Suprapubic skin (tissue), 4 donors: ENCODE measurements at regions not wholly inside any gene's neighbourhood (a gene's known extent, or its start where the extent isn't known, plus 50 kb on each side); places are given as distances from the start of the nearest gene placed in this dataset.

ENCODE experiments used
- DNase-seq, 2 donors: peaks; one replicate each; pipeline ENCODE4 v3.0.0-alpha.2; 2019; ENCODE audit warnings: low spot score in 2 of 2
- H3K27ac ChIP-seq: fragments of 200-600 bp; sonication (generic); one replicate; pipeline ENCODE4 v1.5.1; 2019
- H3K27me3 ChIP-seq: fragments of 200-600 bp; sonication (generic); one replicate; pipeline ENCODE4 v1.5.1; 2019
- H3K36me3 ChIP-seq: fragments of 200-600 bp; sonication (generic); one replicate; pipeline ENCODE4 v1.5.1; 2019
- H3K4me1 ChIP-seq: fragments of 200-600 bp; sonication (generic); one replicate; pipeline ENCODE4 v1.5.1; 2019
- H3K4me3 ChIP-seq: fragments of 200-600 bp; sonication (generic); one replicate; pipeline ENCODE4 v1.5.1; 2019; ENCODE audit warnings: mild to moderate bottlenecking
- H3K9me3 ChIP-seq: fragments of 200-600 bp; sonication (generic); one replicate; pipeline ENCODE4 v1.5.1; 2019
- EP300 ChIP-seq: sonication (generic); formaldehyde crosslinking; IDR thresholded peaks from one replicate; pipeline ENCODE4 v1.6.1; 2017; ENCODE audit warnings: antibody characterized with exemption
- POLR2A ChIP-seq, 2 donors: fragments of 450-650 bp; IDR thresholded peaks; one replicate each; pipeline ENCODE4 v1.6.1; 2017; ENCODE audit warnings: antibody characterized with exemption in 2 of 2, mild to moderate bottlenecking in 2 of 2, moderate library complexity in 2 of 2
- POLR2AphosphoS5 ChIP-seq, 3 donors: sonication (generic); formaldehyde crosslinking; IDR thresholded peaks; one replicate each; pipeline ENCODE4 v1.6.1; 2017; ENCODE audit warnings: antibody characterized with exemption in 3 of 3
- WGBS: methylation state at CpG from one replicate; pipeline ENCODE4 v1.1.5; 2018; 5-methylcytosine and 5-hydroxymethylcytosine counted together
- TF ChIP-seq, protein P1 (sequence below), 2 donors: fragments of 200-600 bp in 1 of 2; fragments of 450-650 bp in 1 of 2; sonication (generic) in 1 of 2; IDR thresholded peaks; one replicate each; pipeline ENCODE4 v1.5.1; 2016 to 2019; ENCODE audit warnings: antibody characterized with exemption in 2 of 2, mild to moderate bottlenecking in 1 of 2, moderate library complexity in 1 of 2

DNA sequence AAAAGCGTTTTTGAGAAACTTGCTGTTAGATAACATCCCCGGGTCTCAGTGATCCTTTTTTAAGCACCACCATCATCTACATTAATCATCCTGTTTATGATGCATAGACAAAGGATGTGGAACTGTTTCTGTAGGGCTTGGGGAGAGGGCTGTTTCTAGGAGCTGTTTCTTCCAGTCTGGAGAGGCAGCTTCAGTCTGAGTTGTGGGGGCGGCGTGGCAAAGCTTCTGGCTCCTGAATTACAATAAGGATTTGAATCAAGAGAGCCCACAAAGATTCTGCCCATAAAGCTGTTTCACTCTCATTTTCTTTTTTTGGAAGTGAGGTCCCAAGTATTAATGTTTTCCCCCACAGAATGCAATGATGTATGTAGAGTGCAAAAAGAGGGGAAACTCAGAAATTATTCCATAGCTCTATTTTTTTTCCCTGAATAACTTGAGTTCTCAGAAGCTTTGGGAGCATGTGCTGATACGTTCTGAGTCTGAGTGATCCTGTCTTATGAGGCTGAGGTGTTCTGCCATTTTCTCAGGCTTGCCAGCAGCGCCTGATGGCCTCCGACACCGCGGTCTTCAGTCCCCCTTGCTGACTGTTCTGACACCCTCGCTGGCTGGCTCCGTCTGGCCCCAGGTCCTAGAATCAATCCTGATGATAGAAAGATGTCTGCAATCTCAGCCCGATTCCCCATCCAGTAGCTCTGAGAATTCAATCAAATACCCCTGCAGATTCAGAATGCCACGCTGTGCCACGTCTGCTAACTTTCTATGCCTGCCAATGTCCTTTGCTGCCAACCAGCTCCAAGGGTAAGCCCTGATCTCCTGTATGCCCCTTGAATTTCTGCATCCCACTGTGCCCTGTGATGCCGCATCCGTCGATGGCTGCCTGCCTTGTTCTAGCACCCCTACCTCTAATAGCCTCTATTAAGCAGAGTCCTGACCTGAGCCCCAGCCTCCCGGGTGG, 92.4 kb upstream of the AKT3 start:
- no peaks in the 10 kb centered on the region for H3K9me3 ChIP-seq
- no peak overlapping the region for H3K4me3 ChIP-seq
- H3K4me1 ChIP-seq, result no peaks in the 10 kb centered on the region
- no peak for TF ChIP-seq POLR2A (IDR thresholded peaks at IDR 0.05)
- TF ChIP-seq, protein P1, sequence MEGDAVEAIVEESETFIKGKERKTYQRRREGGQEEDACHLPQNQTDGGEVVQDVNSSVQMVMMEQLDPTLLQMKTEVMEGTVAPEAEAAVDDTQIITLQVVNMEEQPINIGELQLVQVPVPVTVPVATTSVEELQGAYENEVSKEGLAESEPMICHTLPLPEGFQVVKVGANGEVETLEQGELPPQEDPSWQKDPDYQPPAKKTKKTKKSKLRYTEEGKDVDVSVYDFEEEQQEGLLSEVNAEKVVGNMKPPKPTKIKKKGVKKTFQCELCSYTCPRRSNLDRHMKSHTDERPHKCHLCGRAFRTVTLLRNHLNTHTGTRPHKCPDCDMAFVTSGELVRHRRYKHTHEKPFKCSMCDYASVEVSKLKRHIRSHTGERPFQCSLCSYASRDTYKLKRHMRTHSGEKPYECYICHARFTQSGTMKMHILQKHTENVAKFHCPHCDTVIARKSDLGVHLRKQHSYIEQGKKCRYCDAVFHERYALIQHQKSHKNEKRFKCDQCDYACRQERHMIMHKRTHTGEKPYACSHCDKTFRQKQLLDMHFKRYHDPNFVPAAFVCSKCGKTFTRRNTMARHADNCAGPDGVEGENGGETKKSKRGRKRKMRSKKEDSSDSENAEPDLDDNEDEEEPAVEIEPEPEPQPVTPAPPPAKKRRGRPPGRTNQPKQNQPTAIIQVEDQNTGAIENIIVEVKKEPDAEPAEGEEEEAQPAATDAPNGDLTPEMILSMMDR (IDR thresholded peaks at IDR 0.05), result no peak
- no peak for TF ChIP-seq POLR2AphosphoS5 (IDR thresholded peaks at IDR 0.05)
- TF ChIP-seq EP300, result no peak
- no peaks in the 10 kb centered on the region for H3K36me3 ChIP-seq
- no peak for DNase-seq
- H3K27me3 ChIP-seq, result peaks cover 10% of the 10 kb centered on the region
- WGBS, result 85% methylated on average over 18 of the region's 18 CpGs
- H3K27ac ChIP-seq, result no peak overlapping the region

- no peak for DNase-seq
- Histone ChIP-seq H3K4me3 (no peak overlapping the region), H3K4me1 (no peaks in the 10 kb centered on the region), H3K27me3 (peaks cover 10% of the 10 kb centered on the region), H3K36me3 (no peaks in the 10 kb centered on the region), H3K27ac (no peak overlapping the region), H3K9me3 (no peaks in the 10 kb centered on the region)
- no peak for TF ChIP-seq POLR2AphosphoS5 (IDR thresholded peaks at IDR 0.05)
- TF ChIP-seq POLR2A (IDR thresholded peaks at IDR 0.05), result no peak
- no peak for TF ChIP-seq EP300
- TF ChIP-seq, protein P1 (IDR thresholded peaks at IDR 0.05), result no peak
- 79% methylated on average over 6 of the region's 6 CpGs for WGBS
Observed at GRCh38 chr1:243940451-243940850, 90.4 kb upstream of the AKT3 start.

DNA sequence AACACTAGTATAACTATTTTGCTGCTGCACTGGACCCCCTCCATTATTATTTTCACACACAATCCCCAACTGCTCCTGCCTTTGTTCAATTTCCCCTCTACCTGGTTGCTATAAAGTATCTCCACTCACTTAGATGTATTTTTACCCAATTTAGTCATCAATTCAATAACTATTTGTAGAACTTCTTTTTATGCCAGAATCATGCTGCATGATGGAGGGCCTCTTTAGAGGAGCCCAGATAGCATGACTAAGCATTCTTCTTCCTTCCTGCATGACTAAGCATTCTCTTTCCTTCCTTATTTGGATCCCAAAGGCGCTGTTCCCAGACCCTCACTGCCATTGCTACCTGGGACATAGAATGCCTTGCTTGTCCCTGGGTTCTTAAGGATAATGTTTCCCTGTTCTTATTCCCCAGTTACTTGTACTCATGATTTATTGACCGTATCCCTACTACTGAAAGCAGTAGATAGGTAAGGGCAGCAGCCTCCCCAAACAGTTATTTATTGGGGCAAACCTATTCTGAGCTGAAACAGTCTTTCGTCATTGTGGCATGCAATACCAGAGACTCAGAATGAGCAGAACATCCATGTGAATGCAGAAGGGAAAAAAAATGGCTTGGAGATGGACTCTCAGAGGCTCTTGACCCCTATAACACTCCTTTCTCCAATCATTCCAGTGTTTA, 89.3 kb upstream of the AKT3 start:
- Histone ChIP-seq H3K36me3 (no peaks in the 10 kb centered on the region), H3K4me1 (no peaks in the 10 kb centered on the region), H3K4me3 (no peak overlapping the region), H3K27ac (no peak overlapping the region), H3K27me3 (peaks cover 10% of the 10 kb centered on the region), H3K9me3 (peaks cover 4% of the 10 kb centered on the region)
- no peak for DNase-seq
- TF ChIP-seq POLR2A (IDR thresholded peaks at IDR 0.05), result no peak
- TF ChIP-seq, protein P1 (IDR thresholded peaks at IDR 0.05), result no peak
- TF ChIP-seq EP300, result no peak
- TF ChIP-seq POLR2AphosphoS5 (IDR thresholded peaks at IDR 0.05), result no peak
- 82% methylated on average over 3 of the region's 3 CpGs for WGBS

- Histone ChIP-seq H3K27me3 (peaks cover 10% of the 10 kb centered on the region), H3K9me3 (peaks cover 4% of the 10 kb centered on the region), H3K4me1 (no peaks in the 10 kb centered on the region), H3K4me3 (no peak overlapping the region), H3K36me3 (no peaks in the 10 kb centered on the region), H3K27ac (no peak overlapping the region)
- 82% methylated on average over 3 of the region's 3 CpGs for WGBS
- no peak for DNase-seq
- no peak for TF ChIP-seq POLR2A (IDR thresholded peaks at IDR 0.05)
- TF ChIP-seq, protein P1 (IDR thresholded peaks at IDR 0.05), result no peak
- TF ChIP-seq EP300, result no peak
- no peak for TF ChIP-seq POLR2AphosphoS5 (IDR thresholded peaks at IDR 0.05)
Observed at GRCh38 chr1:243938208-243938607, 88.2 kb upstream of the AKT3 start.

DNA sequence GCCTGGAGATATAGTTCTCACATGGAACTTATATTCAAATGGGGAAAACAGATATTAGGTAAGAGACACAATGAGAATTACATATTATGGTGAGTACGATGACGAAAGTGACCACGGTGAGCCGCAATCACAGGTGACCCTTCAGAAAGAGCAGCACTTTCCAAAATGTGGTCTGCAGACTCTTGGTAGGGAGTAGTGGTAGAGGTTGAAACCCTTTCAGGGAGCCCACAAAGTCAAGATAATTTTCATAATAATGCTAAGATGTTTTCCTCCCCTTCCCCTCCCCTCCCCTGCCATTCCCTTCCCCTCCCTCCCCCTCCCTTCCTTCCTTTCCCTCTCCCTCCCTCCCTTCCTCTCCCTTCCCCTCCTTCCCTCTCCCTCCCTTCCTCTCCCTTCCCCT, 83.5 kb upstream of the AKT3 start:
- no peak overlapping the region for H3K4me3 ChIP-seq
- no peak overlapping the region for H3K27ac ChIP-seq
- DNase-seq, result no peak
- H3K9me3 ChIP-seq, result peaks cover 4% of the 10 kb centered on the region
- H3K4me1 ChIP-seq, result no peaks in the 10 kb centered on the region
- TF ChIP-seq POLR2A (IDR thresholded peaks at IDR 0.05) (no peak), EP300 (no peak), POLR2AphosphoS5 (IDR thresholded peaks at IDR 0.05) (no peak)
- TF ChIP-seq, protein P1 (IDR thresholded peaks at IDR 0.05), result no peak
- 91% methylated on average over 4 of the region's 4 CpGs for WGBS
- no peaks in the 10 kb centered on the region for H3K36me3 ChIP-seq
- peaks cover 19% of the 10 kb centered on the region for H3K27me3 ChIP-seq
